ENCODE measurements at regions not wholly inside any gene's neighbourhood (a gene's known extent, or its start where the extent isn't known, plus 50 kb on each side); places are given as distances from the start of the nearest gene placed in this dataset.

- no peak for TF ChIP-seq POLR2A (IDR thresholded peaks at IDR 0.05)
- no peak for TF ChIP-seq CTCF (IDR thresholded peaks at IDR 0.05)
Measured at GRCh38 chr3:73179601-73180000, 118.1 kb downstream of the EBLN2 start.
